Mucosa of descending colon (tissue), 3 donors: ENCODE measurements at regions not wholly inside any gene's neighbourhood (a gene's known extent, or its start where the extent isn't known, plus 50 kb on each side); places are given as distances from the start of the nearest gene placed in this dataset.
A peak's percentile ranks its signal among the peaks of the same experiment; 100 is the strongest.
"Not testable (repeated sequence)": the region's sequence is repeated elsewhere in the genome, so short reads cannot be mapped to it uniquely, and the experiment has no call there.

Experiments
- ATAC-seq: fragments of 200-7000 bp; cut with Tn5 transposase; one replicate; pipeline ENCODE4 v1.9.1; 2020; ENCODE audit warnings: mild to moderate bottlenecking, moderate library complexity
- DNase-seq, 3 donors: peaks; one replicate each; pipeline ENCODE4 v3.0.0-alpha.2; 2020
- H3K36me3 ChIP-seq: fragments of 200-600 bp; one replicate; pipeline ENCODE4 v1.8.0; 2021; ENCODE audit warnings: low read depth, mild to moderate bottlenecking
- H3K4me1 ChIP-seq: fragments of 200-600 bp; one replicate; pipeline ENCODE4 v1.8.0; 2021; ENCODE audit warnings: low read depth, mild to moderate bottlenecking
- H3K4me3 ChIP-seq: fragments of 200-600 bp; one replicate; pipeline ENCODE4 v1.8.0; 2021; ENCODE audit warnings: mild to moderate bottlenecking
- H3K9me3 ChIP-seq: fragments of 200-600 bp; one replicate; pipeline ENCODE4 v1.8.0; 2021; ENCODE audit warnings: mild to moderate bottlenecking
- intact Hi-C, 2 donors: fragments of 100-400 bp; cut with DNase I in 1 of 2; cut with micrococcal nuclease in 1 of 2; formaldehyde crosslinking; loops; one replicate each; pipeline versions ENCODE4 v1.11.0 to v1.11.1; 2022; cut with DNase I, micrococcal nuclease
- donor health status: DM: no; HTN: no; CAD: no; lungs with moderate emphysema.
- donor health status: DM: no; HTN: no; CAD: no.
- donor health status: DM: no; HTN: yes; CAD: no.

DNA sequence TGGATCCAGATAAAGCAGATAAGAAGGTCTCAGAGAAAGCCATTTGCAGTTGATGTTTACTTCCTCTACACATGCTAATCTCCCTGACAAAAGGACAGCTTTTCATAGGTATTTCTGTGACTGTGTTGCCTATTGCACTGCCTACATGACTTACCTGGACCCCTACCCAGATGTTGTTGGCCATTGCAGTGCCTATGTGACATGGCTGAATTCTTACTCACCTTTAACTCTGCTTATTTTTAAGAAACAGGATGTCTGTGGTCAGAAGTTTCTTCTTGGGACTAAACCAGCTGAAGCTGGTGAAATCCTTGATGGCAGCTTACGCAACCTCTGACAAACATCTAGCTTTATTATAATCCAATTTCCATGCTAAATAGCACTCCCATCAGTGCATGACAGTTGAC is 50.7 kb downstream of the PPIAL4D start:
- H3K4me3 ChIP-seq, H3K4me1 ChIP-seq, H3K36me3 ChIP-seq, DNase-seq, intact Hi-C loops, H3K9me3 ChIP-seq: not testable (repeated sequence)
- peak; percentile 49 for ATAC-seq

DNA sequence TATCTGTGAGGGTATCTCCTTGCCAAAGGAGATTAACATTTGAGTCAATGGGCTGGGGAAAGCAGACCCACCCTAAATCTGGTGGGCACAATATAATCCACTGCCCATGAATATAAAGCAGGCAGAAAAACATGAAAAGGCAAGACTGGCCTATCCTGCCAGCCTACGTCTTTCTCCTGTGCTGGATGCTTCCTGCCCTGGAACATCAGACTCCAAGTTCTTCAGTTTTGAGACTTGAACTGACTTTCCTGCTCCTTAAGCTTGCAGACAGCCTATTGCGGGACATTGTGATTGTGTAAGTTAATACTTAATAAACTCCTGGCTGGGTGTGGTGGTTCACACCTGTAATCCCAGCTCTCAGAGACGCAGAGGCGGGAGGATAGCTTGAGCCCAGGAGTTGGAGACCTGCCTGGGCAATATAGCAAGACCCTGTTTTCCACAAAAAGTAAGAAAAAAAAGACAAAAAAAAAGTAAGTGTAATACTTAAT is 52.4 kb downstream of the PPIAL4D start:
- H3K36me3 ChIP-seq, DNase-seq, H3K9me3 ChIP-seq, H3K4me1 ChIP-seq, H3K4me3 ChIP-seq, intact Hi-C loops: not testable (repeated sequence)
- peak; percentile 50 for ATAC-seq

DNA sequence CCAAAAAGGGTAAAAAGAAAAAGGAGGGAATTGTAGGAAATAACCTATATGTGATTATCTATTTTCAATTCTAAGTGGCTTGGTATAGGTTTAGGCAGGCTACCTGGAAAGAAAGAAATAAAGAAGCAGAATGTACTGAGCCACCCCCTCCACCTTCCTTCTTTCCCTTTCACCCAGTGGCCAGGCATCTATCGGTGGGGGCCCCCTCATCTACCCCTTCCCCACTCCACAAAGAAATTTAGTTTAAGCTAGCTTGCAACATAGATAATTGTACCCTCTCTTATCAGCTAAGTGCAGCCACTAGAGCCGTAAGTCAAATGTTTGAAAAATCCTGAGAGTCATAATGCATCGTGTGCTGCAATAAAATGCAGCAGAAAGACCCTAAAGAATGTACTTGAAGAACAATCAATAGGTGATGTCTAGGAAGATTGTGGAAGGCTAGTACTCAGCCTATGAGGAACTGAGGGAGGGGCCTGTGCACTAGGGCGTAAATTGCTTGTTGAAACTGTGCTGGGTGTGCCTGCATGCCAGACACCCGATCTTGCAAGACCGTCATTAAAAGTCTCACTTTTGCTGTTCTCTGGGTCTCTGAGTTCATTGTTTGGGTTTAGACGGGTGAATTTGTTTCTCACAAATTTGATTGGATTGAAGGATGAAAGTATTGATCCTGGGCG is 53.0 kb downstream of the PPIAL4D start:
- ATAC-seq (peak; percentile 69), DNase-seq (peak; percentile 37 to 58 (median 40))
- H3K9me3 ChIP-seq, H3K4me1 ChIP-seq, H3K36me3 ChIP-seq, H3K4me3 ChIP-seq, intact Hi-C loops: not testable (repeated sequence)

DNA sequence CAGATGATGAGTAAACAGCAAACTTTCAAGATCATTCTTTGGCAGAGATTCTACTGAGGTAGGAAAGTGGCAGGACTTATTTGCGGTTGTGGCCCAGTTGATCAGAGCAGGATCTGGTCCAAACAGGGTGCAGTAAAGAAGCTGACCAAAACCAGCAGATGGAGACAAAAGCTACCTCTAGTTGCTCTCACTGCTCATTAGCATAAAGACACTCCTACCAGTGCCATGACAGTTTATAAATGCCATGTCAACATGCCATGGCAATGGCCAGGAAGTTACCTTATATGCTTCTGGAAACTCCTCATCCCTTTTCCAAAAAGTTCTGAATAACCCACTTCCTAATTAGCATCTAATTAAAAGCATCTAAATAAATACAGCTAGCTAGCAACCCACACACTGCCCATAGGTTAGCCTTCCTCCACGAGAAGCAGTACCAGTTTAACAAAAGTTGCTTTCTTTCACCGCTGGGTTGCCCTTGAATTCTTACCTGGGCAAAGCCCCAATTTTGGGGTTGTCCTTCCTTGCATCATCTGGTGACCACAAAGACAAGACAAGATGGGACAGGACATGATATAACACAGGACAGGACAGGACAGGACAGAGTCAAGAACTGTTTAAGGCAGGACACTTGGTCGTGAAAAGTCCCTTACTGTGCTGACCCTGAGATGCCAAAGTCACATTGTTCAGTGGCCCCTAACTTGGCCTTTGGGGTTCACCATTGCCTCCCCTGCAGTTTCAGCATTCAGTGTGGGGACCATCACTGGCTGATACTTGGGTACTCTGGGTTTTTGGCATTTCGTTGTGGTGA is 59.2 kb downstream of the PPIAL4D start:
- H3K9me3 ChIP-seq, H3K4me1 ChIP-seq, H3K4me3 ChIP-seq, intact Hi-C loops, H3K36me3 ChIP-seq, DNase-seq: not testable (repeated sequence)
- ATAC-seq: peak; percentile 94

DNA sequence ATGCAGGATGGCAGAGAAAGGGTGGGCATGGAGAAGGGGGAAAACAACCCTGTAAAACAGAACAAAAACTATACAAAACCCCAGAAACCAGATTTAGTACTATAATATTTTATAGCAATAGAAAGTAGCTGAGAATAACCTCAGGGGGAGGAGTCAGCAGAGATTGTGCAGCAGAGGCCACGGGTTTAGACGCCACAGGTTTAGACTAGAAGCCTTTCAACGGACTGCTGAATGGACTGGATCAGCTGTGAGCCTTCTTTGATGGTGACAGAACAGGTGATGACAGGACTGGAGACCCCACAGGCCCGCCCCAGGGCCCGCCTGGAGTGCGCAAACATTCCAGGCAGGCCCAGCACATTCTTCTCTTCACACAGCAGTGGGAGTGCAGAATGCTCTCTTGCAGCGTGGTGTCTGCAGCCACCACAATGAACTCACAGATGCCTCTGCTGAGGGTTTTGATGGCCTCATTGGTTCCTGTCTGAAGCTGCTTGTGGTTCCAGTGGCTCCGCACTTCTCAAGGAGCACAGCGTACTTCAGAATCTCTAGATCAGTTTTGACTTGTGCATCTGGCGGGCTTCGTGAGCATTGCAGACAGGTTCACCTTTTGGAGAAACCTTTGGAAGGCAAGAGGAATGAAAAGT is 65.6 kb downstream of the PPIAL4D start:
- ATAC-seq (peak; percentile 31), DNase-seq (peak in 1 of 3 donors; percentile 8)
- H3K9me3 ChIP-seq, H3K4me1 ChIP-seq, intact Hi-C loops, H3K36me3 ChIP-seq, H3K4me3 ChIP-seq: not testable (repeated sequence)

DNA sequence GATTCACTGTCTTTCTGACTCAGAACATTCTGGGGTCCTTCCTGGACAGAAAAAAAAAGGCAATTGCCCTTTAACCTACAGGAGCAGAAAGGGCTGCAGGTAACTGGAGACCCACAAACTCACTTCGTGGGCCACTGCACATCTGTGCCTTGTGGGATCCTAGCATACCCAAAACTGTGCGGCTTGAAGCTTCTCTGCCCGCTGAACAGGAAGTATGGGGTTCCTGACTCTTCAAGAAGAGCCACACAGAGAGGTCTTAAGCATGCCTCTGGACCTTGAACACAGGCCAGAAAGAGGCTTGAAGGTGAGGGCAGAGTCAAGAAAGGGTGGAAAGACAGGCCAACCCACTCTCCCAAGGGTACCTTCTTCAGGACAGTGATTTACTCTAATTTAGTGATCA is 67.6 kb downstream of the PPIAL4D start:
- DNase-seq, H3K4me1 ChIP-seq, H3K36me3 ChIP-seq, H3K9me3 ChIP-seq, intact Hi-C loops, ATAC-seq, H3K4me3 ChIP-seq: not testable (repeated sequence)

DNA sequence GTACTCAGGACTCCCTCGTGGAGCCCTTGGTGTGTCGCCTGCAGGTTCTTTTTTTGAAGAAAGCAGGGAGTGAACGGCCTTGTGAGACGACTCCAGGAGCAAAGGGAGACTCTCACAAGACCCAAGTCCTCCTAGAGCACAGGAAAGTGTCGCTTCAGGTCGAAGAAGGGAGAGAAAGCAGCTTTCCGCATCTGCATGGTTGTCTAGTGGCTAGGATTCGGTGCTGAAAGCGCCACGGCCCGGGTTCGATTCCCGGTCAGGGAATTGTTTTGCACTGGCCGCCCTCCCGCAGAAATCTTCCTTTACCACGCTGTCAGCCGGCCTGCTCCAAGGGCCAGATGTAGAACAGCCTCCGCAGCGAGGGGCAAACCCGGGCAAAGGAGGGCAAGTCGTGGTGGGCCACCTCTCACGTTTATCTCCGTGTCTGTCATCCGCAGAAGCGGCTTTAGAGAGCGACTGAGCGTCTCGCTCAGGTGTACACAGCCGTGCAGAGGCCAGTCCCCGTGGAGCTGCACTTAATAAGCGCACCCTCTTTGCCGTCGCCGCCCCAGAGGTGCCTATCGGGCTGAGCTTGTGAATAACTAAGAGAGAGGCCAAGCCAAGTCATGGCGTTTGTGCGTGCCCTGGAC is 72.6 kb downstream of the FAM72D start:
- DNase-seq, intact Hi-C loops, ATAC-seq: not testable (repeated sequence)

DNA sequence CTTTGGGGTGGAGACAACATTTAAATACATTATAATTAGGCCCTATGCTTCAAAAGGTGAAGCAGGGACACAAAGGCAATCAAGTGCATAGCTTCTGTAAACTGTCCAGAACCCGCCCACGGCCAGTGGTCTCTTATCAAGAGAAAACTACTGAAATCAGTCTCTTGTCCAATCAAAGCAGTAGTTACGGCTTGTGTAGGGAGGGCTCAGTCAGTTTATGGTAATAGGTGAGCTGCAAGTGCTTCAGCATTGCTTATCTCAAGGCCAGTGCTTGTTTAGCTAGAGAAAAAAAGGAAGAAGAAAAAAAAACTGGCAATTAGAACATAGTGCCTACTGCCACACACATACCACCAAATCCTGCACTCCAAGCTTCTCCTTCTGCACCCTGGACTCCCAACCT is 68.6 kb downstream of the FAM72D start:
- DNase-seq, intact Hi-C loops: not testable (repeated sequence)

More for the DNA sequence above, 72.6 kb downstream of the FAM72D start:
- H3K4me3 ChIP-seq, H3K9me3 ChIP-seq, H3K36me3 ChIP-seq, H3K4me1 ChIP-seq: not testable (repeated sequence)

More for the DNA sequence above, 68.6 kb downstream of the FAM72D start:
- H3K4me3 ChIP-seq, H3K9me3 ChIP-seq, H3K4me1 ChIP-seq, H3K36me3 ChIP-seq: not testable (repeated sequence)
- ATAC-seq: peak; percentile 32
